T1000 (cell line): ENCODE measurements at regions not wholly inside any gene's neighbourhood (a gene's known extent, or its start where the extent isn't known, plus 50 kb on each side); places are given as distances from the start of the nearest gene placed in this dataset.
"Not testable (repeated sequence)": the region's sequence is repeated elsewhere in the genome, so short reads cannot be mapped to it uniquely, and the experiment has no call there.

Experiments
- DNase-seq: peaks from one replicate; lab custom pipeline; 2025; ENCODE audit warnings: mixed read lengths; lab: John Stamatoyannopoulos, UW

GRCh38 chrX:140447150-140447549 lies 57.7 kb downstream of the SOX3 start:
- DNase-seq: no peak

DNA sequence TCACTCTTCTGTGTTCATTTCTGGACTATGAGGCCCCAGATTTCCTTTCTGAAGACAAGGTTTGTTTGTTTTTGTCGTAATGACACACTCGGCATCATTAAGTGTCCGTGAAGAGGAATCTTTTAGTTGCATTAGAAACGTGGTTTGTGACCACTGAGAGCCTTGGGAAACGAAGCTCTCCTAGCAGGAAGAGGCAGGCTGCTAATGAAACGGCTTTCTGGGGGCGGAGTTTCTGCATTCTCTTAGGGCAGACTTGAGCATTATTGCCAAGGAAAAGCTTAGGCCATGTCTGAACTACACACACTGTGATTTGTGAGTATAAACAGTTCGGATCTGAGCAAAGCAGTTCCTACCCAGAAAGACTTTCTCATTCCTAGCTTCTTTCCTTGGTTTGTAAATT lies 64.0 kb downstream of the SOX3 start:
- no peak for DNase-seq

- DNase-seq: no peak
Observed at GRCh38 chrX:140439476-140439875, 65.4 kb downstream of the SOX3 start.

- no peak for DNase-seq
Observed at GRCh38 chrX:140434347-140434746, 70.5 kb downstream of the SOX3 start.

- DNase-seq: no peak
Observed at GRCh38 chrX:140433582-140433981, 71.3 kb downstream of the SOX3 start.

DNA sequence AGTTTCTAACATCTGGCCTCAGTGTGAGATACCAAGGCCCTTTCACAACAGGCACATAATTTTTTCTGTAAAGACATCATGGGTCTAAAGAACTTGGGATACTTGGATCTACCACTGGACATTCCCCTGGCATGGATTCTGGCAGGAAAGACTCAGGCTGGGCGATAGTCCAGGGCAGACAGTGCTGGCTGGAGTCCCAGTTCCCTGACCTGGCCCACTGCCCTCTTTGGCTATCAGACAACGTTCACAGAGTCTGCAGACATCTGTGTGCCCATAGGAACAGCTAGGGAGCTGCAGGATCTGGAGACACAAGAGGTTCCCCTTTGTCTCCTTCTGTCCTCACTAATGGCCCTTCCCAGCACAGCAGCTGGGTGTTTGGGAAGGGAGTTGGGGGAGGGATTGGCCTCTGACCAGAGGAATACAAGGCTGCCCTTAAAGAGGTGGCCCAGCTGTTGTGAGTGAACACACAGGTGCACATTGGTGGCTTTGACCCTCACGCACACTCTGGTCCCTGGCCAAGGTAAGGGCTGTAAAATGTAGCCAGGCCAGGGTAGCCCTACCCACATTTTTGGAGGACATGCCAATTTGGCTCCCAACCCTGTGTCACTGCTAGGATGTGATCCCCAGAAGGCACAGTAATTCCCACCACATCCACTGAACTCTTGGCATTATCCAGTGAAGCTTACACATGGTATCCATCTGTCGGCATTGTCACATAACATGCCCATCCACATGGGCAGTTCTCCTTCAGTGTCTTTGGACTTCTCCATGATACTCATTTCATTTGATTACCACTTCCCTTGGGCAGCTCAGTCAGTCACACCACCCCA lies 72.3 kb downstream of the SOX3 start:
- DNase-seq: no peak

DNA sequence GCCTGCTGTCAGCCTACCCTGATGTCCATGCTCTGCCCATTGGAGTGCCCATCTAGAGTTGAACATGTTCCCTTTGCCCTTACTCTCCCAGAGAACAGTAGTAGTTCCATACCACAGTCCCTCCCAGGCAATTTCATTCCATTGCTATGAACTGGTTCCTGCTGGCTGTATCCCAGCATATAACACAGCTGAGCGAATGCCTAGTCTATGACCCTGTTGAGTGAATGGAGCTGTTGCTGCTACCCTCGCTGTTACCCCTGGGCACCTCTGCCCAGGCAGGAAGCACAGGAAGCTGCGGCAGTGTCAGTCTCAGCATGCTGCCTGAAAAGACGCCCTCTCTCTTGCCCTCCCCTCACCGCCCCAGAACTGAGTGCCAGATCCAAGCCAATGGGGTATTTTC lies 73.3 kb downstream of the SOX3 start:
- no peak for DNase-seq

GRCh38 chrX:140425712-140426395 lies 79.0 kb downstream of the SOX3 start:
- no peak for DNase-seq

- DNase-seq: no peak
Observed at GRCh38 chrX:140422501-140422900, 82.4 kb downstream of the SOX3 start.

GRCh38 chrX:140402131-140402530 lies 102.7 kb downstream of the SOX3 start:
- DNase-seq: not testable (repeated sequence)

- DNase-seq: not testable (repeated sequence)
Observed at GRCh38 chrX:140396326-140396725, 108.5 kb downstream of the SOX3 start.

DNA sequence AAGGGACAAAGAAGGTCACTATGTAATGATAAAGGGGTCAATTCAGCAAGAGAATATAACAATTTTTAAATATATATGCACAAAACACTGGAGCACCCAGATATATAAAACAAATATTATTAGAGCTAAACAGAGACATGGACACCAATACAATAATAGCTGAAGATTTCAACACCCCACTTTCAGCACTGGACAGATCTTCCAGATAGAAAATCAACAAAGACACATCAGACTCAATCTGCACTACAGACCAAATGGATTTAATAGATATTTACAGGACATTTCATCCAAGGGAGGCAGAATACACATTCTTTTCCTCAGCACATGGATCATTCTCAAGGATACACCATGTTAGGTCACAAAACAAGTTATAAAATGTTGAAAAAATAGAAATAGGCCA lies 111.4 kb downstream of the SOX3 start:
- no peak for DNase-seq

DNA sequence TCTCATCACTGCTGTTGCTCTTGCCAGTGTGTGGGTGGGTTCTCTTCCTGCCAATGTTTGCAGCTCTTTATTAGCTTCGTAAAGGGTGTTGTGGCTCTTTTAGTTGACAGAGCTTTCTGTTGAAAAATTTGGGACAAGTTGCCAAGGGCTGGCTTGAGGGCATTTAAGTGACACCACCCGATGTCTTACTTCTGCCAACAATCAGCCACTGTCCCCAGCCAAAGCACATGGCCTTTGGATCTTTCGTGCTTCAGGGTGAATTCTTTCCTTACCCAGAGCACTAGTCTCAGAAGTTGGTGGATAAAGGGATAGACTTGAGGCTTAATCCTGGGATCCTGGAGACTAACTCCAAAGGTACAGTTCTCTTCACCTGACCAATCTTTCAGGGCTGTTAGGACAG lies 113.6 kb downstream of the SOX3 start:
- no peak for DNase-seq

- DNase-seq: no peak
Observed at GRCh38 chrX:140389331-140389730, 115.5 kb downstream of the SOX3 start.

GRCh38 chrX:140362861-140363260 lies 142.0 kb downstream of the SOX3 start:
- DNase-seq: no peak

DNA sequence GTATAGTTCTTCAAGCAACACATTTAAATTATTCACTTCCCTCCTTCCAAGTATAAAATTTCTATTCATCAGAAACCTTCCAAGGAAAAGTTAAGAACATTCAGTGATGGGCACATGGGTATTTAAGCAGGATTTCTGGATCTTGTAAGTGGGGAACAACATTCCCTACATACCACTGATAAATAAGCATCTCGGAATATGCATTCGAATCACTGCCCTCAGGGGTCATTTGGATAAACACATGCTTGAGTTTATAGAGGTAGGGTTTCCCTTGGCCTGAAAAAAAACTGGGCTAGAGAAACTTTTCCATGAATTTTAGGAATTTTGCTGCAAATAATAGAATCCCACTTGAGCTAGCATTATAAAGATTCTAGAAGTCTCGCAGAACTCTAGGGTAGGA lies 143.9 kb downstream of the SOX3 start:
- DNase-seq: no peak

- no peak for DNase-seq
Observed at GRCh38 chrX:140360284-140360683, 144.6 kb downstream of the SOX3 start.

DNA sequence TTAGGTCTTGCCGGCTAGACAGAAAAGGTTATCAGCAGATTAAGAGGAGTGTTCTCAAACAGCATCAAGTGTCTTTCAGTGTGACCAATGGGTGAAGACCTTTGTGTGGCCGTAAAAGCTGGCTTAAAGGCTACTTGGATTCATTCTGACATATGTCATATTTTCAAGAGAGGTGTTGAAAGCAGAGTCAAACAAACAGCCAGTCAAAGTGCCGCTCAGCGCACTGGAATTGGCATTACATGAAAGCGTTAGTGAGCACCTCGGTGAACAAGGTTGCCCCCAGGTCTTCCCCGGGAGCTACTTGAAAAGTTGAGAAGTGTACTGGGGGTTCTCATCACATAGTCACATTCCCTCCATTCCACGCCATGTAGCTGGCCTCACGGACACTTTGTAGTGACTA lies 148.9 kb downstream of the SOX3 start:
- DNase-seq: no peak

- no peak for DNase-seq
Observed at GRCh38 chrX:140355429-140355828, 149.4 kb downstream of the SOX3 start.

DNA sequence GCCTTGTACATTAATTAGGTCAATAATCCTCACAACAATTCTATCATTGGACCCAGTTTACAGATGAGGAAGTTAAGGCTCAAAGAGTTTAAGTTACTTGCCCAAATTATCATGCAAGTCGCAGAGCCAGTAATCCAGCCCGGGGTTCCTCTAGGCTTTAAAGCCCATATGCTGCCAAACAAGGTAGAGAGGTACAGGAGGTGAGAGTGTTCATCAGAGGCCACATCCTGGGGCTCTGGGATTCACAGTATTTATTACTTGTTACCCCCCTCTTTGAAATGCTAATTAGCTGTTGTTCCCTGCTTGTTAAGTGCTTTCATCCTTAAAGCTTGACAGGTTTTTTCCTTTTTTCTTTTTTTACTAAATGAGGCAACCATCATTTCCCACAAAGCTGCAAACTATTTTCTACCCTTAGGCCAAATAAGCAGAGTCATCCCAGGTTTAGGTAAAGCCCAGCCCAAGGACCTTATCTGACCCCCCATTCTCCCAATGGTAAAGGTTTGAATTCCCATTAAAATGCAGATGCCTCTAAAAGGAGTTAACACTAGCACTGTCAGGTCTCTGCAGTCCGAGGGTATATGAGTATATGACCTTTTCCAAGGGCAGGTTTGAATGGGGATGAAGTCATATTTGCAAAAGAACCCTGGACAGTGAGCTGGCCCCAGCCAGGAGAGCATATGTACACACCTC lies 150.3 kb downstream of the SOX3 start:
- DNase-seq: no peak

GRCh38 chrX:140346729-140347128 lies 158.1 kb downstream of the SOX3 start:
- DNase-seq: no peak

DNA sequence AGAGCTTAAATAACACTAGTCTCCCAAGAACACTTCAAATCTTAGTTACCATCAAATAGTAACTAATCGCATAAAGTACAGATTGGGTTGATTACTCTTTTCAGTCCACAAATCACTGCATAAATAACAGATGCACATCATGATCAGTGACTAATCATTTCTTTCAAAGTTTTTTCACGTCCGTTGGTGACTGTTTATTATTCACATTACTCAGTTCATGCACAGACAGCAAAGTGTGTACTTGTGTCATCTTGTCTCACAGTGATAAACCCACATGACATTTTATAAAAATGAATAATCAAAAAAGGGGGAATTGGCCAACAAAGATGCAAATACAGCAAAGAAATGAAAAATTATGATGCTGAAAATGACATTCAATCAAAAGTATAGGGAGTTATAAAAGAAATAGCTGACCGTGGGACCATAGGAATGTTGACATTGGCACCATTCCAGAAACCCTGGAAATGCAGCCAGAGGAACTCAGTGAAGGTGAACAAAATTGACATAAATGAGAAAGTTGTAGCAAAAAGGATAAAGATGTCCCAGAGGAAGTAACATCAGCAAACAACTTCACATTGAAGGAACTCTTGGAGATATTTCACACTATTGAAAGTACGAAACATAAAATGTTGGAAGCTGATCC lies 161.5 kb downstream of the SOX3 start:
- DNase-seq: no peak
